HK-2 (cell line): ENCODE measurements at regions not wholly inside any gene's neighbourhood (a gene's known extent, or its start where the extent isn't known, plus 50 kb on each side); places are given as distances from the start of the nearest gene placed in this dataset.
"Not testable (repeated sequence)": the region's sequence is repeated elsewhere in the genome, so short reads cannot be mapped to it uniquely, and the experiment has no call there.

ENCODE experiments used
- DNase-seq: peaks from one replicate; pipeline ENCODE4 v3.0.0-alpha.2; 2018; ENCODE audit not compliant: unreplicated experiment

GRCh38 chr1:194076646-194077045 lies 890.2 kb upstream of the B3GALT2 start:
- no peak for DNase-seq

GRCh38 chr1:194073833-194074232 lies 887.4 kb upstream of the B3GALT2 start:
- DNase-seq, result no peak

- DNase-seq, result no peak
These were observed 884.8 kb upstream of the B3GALT2 start for GRCh38 chr1:194071205-194071604.

- no peak for DNase-seq
These were observed 883.4 kb upstream of the B3GALT2 start for GRCh38 chr1:194069831-194070218.

GRCh38 chr1:194069168-194069830 lies 882.9 kb upstream of the B3GALT2 start:
- DNase-seq, result no peak

- no peak for DNase-seq
These were observed 882.2 kb upstream of the B3GALT2 start for GRCh38 chr1:194068446-194069167.

GRCh38 chr1:194067772-194068171 lies 881.4 kb upstream of the B3GALT2 start:
- no peak for DNase-seq

- no peak for DNase-seq
These were observed 876.5 kb upstream of the B3GALT2 start for GRCh38 chr1:194062962-194063361.

GRCh38 chr1:194062526-194062925 lies 876.1 kb upstream of the B3GALT2 start:
- no peak for DNase-seq

GRCh38 chr1:194060481-194060880 lies 874.1 kb upstream of the B3GALT2 start:
- DNase-seq, result no peak

- not testable (repeated sequence) for DNase-seq
These were observed 871.9 kb upstream of the B3GALT2 start for GRCh38 chr1:194058268-194058667.

- DNase-seq, result no peak
These were observed 869.8 kb upstream of the B3GALT2 start for GRCh38 chr1:194056169-194056568.

- DNase-seq, result no peak
These were observed 869.1 kb upstream of the B3GALT2 start for GRCh38 chr1:194055536-194055935.

GRCh38 chr1:194052514-194053338 lies 866.3 kb upstream of the B3GALT2 start:
- no peak for DNase-seq

- DNase-seq, result no peak
These were observed 861.5 kb upstream of the B3GALT2 start for GRCh38 chr1:194047921-194048320.

- DNase-seq, result no peak
These were observed 860.8 kb upstream of the B3GALT2 start for GRCh38 chr1:194047206-194047605.

GRCh38 chr1:194045416-194045815 lies 859.0 kb upstream of the B3GALT2 start:
- DNase-seq, result no peak

GRCh38 chr1:194044892-194045291 lies 858.5 kb upstream of the B3GALT2 start:
- no peak for DNase-seq

- DNase-seq, result no peak
These were observed 857.8 kb upstream of the B3GALT2 start for GRCh38 chr1:194043984-194044755.

- DNase-seq, result no peak
These were observed 856.3 kb upstream of the B3GALT2 start for GRCh38 chr1:194042736-194043135.

- no peak for DNase-seq
These were observed 854.1 kb upstream of the B3GALT2 start for GRCh38 chr1:194040496-194040895.

GRCh38 chr1:194039578-194039977 lies 853.2 kb upstream of the B3GALT2 start:
- no peak for DNase-seq
